DMS153 (cell line): ENCODE measurements at regions not wholly inside any gene's neighbourhood (a gene's known extent, or its start where the extent isn't known, plus 50 kb on each side); places are given as distances from the start of the nearest gene placed in this dataset.

Source experiments
- DNase-seq: peaks from one replicate; lab custom pipeline; 2025; lab: John Stamatoyannopoulos, UW

- no peak for DNase-seq
Measured at GRCh38 chr1:2934156-2934540, 87.1 kb upstream of the ACTRT2 start.

- DNase-seq, result no peak
Measured at GRCh38 chr1:2934642-2935081, 86.6 kb upstream of the ACTRT2 start.

GRCh38 chr1:2935184-2935583 is 86.1 kb upstream of the ACTRT2 start:
- no peak for DNase-seq

GRCh38 chr1:2935751-2936390 is 85.4 kb upstream of the ACTRT2 start:
- no peak for DNase-seq

- no peak for DNase-seq
Measured at GRCh38 chr1:2936559-2937515, 84.4 kb upstream of the ACTRT2 start.

GRCh38 chr1:2937805-2938204 is 83.5 kb upstream of the ACTRT2 start:
- DNase-seq, result no peak

GRCh38 chr1:2939041-2939552 is 82.2 kb upstream of the ACTRT2 start:
- DNase-seq, result no peak

GRCh38 chr1:2940178-2940577 is 81.1 kb upstream of the ACTRT2 start:
- DNase-seq, result no peak

GRCh38 chr1:2941040-2941439 is 80.2 kb upstream of the ACTRT2 start:
- no peak for DNase-seq

GRCh38 chr1:2941907-2942306 is 79.4 kb upstream of the ACTRT2 start:
- no peak for DNase-seq

GRCh38 chr1:2942410-2942809 is 78.9 kb upstream of the ACTRT2 start:
- no peak for DNase-seq

GRCh38 chr1:2943686-2944260 is 77.5 kb upstream of the ACTRT2 start:
- no peak for DNase-seq

GRCh38 chr1:2944705-2945104 is 76.6 kb upstream of the ACTRT2 start:
- no peak for DNase-seq

- no peak for DNase-seq
Measured at GRCh38 chr1:2945821-2946231, 75.4 kb upstream of the ACTRT2 start.

GRCh38 chr1:2946291-2946690 is 75.0 kb upstream of the ACTRT2 start:
- no peak for DNase-seq

GRCh38 chr1:2946999-2947690 is 74.1 kb upstream of the ACTRT2 start:
- DNase-seq, result no peak

- no peak for DNase-seq
Measured at GRCh38 chr1:2948001-2948750, 73.1 kb upstream of the ACTRT2 start.

- DNase-seq, result no peak
Measured at GRCh38 chr1:2948751-2949680, 72.3 kb upstream of the ACTRT2 start.

- DNase-seq, result no peak
Measured at GRCh38 chr1:2949966-2950925, 71.0 kb upstream of the ACTRT2 start.
